K562 (cell line): ENCODE measurements at regions not wholly inside any gene's neighbourhood (a gene's known extent, or its start where the extent isn't known, plus 50 kb on each side); places are given as distances from the start of the nearest gene placed in this dataset.

ENCODE experiments used
- ATAC-seq: fragments of 200-7000 bp; cut with Tn5 transposase; 3 replicates; pipeline ENCODE4 v1.9.1; 2020; ENCODE audit warnings: moderate library complexity
- BruUV-seq: library from RNA; stranded (reverse); fragments of 400-500 nt; replicated peaks from 2 replicates; lab custom pipeline; 2021; lab: Mats Ljungman, UMichigan
- CTCF ChIA-PET: fragments of 300-600 bp; formaldehyde crosslinking; extraction: SDS; loops from one replicate; lab custom pipeline; 2021; ENCODE audit warnings: low intra/inter-chr PET ratio; lab: Yijun Ruan, JAX
- POLR2A ChIA-PET: fragments of 300-600, 350-650 bp; sonication (Branson Sonifier 250); formaldehyde crosslinking; extraction: SDS; loops from one replicate; lab custom pipeline; 2021; ENCODE audit warnings: antibody characterized with exemption, inconsistent platforms; lab: Yijun Ruan, JAX
- DNase-seq, 4 experiments: peaks; one replicate each; pipeline versions ENCODE4 v3.0.0 to v3.0.0-alpha.2; 2011 to 2018; ENCODE audit warnings: low spot score in 3 of 4, mixed read lengths in 3 of 4; ENCODE audit errors: extremely low read depth in 1 of 4
- FAIRE-seq: peaks from 2 replicates; lab custom pipeline; 2011; peaks lifted over from hg19 to GRCh38; lab: Jason Lieb, UNC
- H2AFZ ChIP-seq: 2 replicates; pipeline ENCODE4 v1.6.0; 2011; ENCODE audit warnings: low read depth, low read length, control low read depth, inconsistent platforms
- H3K27ac ChIP-seq: fragments of 200-600 bp; 3 replicates; pipeline ENCODE4 v1.8.0; 2011; ENCODE audit warnings: low read depth, mild to moderate bottlenecking, control low read depth, inconsistent platforms, low read length, moderate library complexity, mixed read lengths; ENCODE audit errors: extremely low read depth
- H3K27me3 ChIP-seq, 2 experiments: fragments of 300-600 bp in 1 of 2; 2 replicates in 1 of 2; 3 replicates in 1 of 2; pipeline versions ENCODE4 v1.6.0 to v1.8.0; 2011; ENCODE audit warnings: inconsistent platforms in 2 of 2, low read length in 2 of 2, mild to moderate bottlenecking in 1 of 2, mixed read lengths in 1 of 2, moderate library complexity in 1 of 2; ENCODE audit not compliant: control insufficient read depth in 2 of 2, insufficient read depth in 2 of 2
- H3K36me3 ChIP-seq: fragments of 300-600 bp; 3 replicates; pipeline ENCODE4 v1.8.0; 2011; ENCODE audit warnings: mild to moderate bottlenecking, low read length, inconsistent platforms; ENCODE audit not compliant: control insufficient read depth, insufficient read depth
- H3K4me1 ChIP-seq, 2 experiments: fragments of 200-600 bp in 1 of 2; replicated peaks in 1 of 2; 2 replicates in 1 of 2; 3 replicates in 1 of 2; pipeline versions ENCODE4 v1.5.1 to v1.8.0; 2011; ENCODE audit warnings: inconsistent platforms in 2 of 2, low read length in 2 of 2, mild to moderate bottlenecking in 1 of 2, mixed read lengths in 1 of 2, moderate library complexity in 1 of 2; ENCODE audit not compliant: control insufficient read depth in 2 of 2, insufficient read depth in 2 of 2
- H3K4me2 ChIP-seq: 2 replicates; pipeline ENCODE4 v1.6.1; 2011; ENCODE audit warnings: low read length, control low read depth, inconsistent platforms, mixed read lengths; ENCODE audit not compliant: insufficient read depth
- H3K4me3 ChIP-seq: fragments of 200-600 bp; sonication (generic), shearing (Covaris generic); 2 replicates; pipeline ENCODE4 v1.5.1; 2016; ENCODE audit warnings: control low read depth, inconsistent platforms
- H3K79me2 ChIP-seq: fragments of 200-600 bp; 3 replicates; pipeline ENCODE4 v1.8.0; 2011; ENCODE audit warnings: low read length, inconsistent platforms; ENCODE audit not compliant: control insufficient read depth, insufficient read depth
- H3K9ac ChIP-seq, 2 experiments: 2 replicates each; pipeline versions ENCODE4 v1.6.0 to v1.6.1; 2011; ENCODE audit warnings: low read depth in 2 of 2, low read length in 2 of 2, control low read depth in 1 of 2, inconsistent platforms in 1 of 2, mild to moderate bottlenecking in 1 of 2, mixed read lengths in 1 of 2; ENCODE audit not compliant: insufficient read depth in 1 of 2
- H3K9me1 ChIP-seq: one replicate; pipeline ENCODE4 v1.6.0; 2011; ENCODE audit warnings: inconsistent platforms, mild to moderate bottlenecking, low read length, moderate library complexity; ENCODE audit not compliant: control insufficient read depth, insufficient read depth
- H3K9me3 ChIP-seq: replicated peaks from 2 replicates; pipeline ENCODE4 v1.5.1; 2011; ENCODE audit warnings: low read depth, low read length, inconsistent platforms; ENCODE audit not compliant: control insufficient read depth, insufficient read depth
- H4K20me1 ChIP-seq: replicated peaks from 2 replicates; pipeline ENCODE4 v1.6.1; 2011; ENCODE audit warnings: low read length, inconsistent platforms, mixed read lengths; ENCODE audit not compliant: control insufficient read depth, insufficient read depth
- EHMT2 ChIP-seq: fragments of 450-650 bp; IDR thresholded peaks from 2 replicates; pipeline ENCODE4 v1.6.1; 2018; ENCODE audit warnings: antibody characterized with exemption
- HDAC1 ChIP-seq, 2 experiments: fragments of 450-650 bp; IDR thresholded peaks; 2 replicates each; pipeline ENCODE4 v1.6.1; 2016 to 2017; ENCODE audit warnings: inconsistent platforms in 1 of 2, mild to moderate bottlenecking in 1 of 2, moderate library complexity in 1 of 2
- KAT7 ChIP-seq: sonication (generic); formaldehyde crosslinking; IDR thresholded peaks from 2 replicates; pipeline ENCODE4 v1.8.0; 2022; ENCODE audit warnings: missing genetic modification reagents, mild to moderate bottlenecking, borderline replicate concordance
- NFIC ChIP-seq: fragments of 450-650 bp; IDR thresholded peaks from 2 replicates; pipeline ENCODE4 v1.6.1; 2017; ENCODE audit warnings: mild to moderate bottlenecking, inconsistent platforms
- RREB1 ChIP-seq: fragments of 250-450 bp; sonication (Bioruptor Pico); IDR thresholded peaks from 2 replicates; pipeline ENCODE4 v1.4.0; 2020
- TRIM24 ChIP-seq, 2 experiments: fragments of 450-650 bp; IDR thresholded peaks; 2 replicates each; pipeline ENCODE4 v1.6.1; 2016
- ZNF263 ChIP-seq: sonication (generic); formaldehyde crosslinking; IDR thresholded peaks from 2 replicates; pipeline ENCODE4 v1.8.0; 2022; ENCODE audit warnings: mild to moderate bottlenecking, missing genetic modification reagents, borderline replicate concordance
- ZNF830 ChIP-seq: fragments of 250-450 bp; sonication (Bioruptor Pico); IDR thresholded peaks from 2 replicates; pipeline ENCODE4 v1.5.0; 2021; ENCODE audit warnings: mild to moderate bottlenecking
- WGBS: fragments of 100-300 bp; shearing (Covaris generic); methylation state at CpG from one replicate; pipeline ENCODE4 v1.1.6; 2016; ENCODE audit warnings: low coverage, mixed read lengths; ENCODE audit not compliant: insufficient coverage; ENCODE audit errors: missing lambda C conversion rate; 5-methylcytosine and 5-hydroxymethylcytosine counted together
- in situ Hi-C: fragments of 300-500 bp; cut with MboI; formaldehyde crosslinking; loops from 4 replicates; pipeline ENCODE4 v1.15.0; 2018; ENCODE audit warnings: inconsistent platforms, mixed read lengths
- intact Hi-C: fragments of 100-400 bp; cut with micrococcal nuclease; formaldehyde crosslinking; loops from 2 replicates; pipeline ENCODE4 v1.14.2; 2022
- TF ChIP-seq, protein P1 (sequence below): fragments of 450-650 bp; IDR thresholded peaks from 2 replicates; pipeline ENCODE4 v1.7.1; 2018; ENCODE audit warnings: mild to moderate bottlenecking, low read depth; ENCODE audit not compliant: partially characterized antibody

GRCh38 chr10:133006202-133006601 is 63.8 kb upstream of the CFAP46 start:
- Histone ChIP-seq H3K36me3 (no peaks in the 10 kb centered on the region), H4K20me1 (no peaks in the 10 kb centered on the region), H3K4me1 (peaks cover 0 to 19% of the 10 kb centered on the region in 2 experiments; a peak in 3 of 5 replicates), H3K27ac (no peak overlapping the region), H3K4me2 (no peak overlapping the region), H3K9me1 (no peaks in the 10 kb centered on the region), H3K27me3 (peaks cover 0 to 39% of the 10 kb centered on the region in 2 experiments; a peak in 2 of 5 replicates), H3K4me3 (no peak overlapping the region), H3K79me2 (no peaks in the 10 kb centered on the region), H3K9me3 (no peaks in the 10 kb centered on the region), H3K9ac (no peak overlapping the region), H2AFZ (no peak overlapping the region)
- POLR2A ChIA-PET, result no interaction called here
- FAIRE-seq, result no peak
- intact Hi-C loops (no loop called here), in situ Hi-C loops (no loop called here)
- ATAC-seq, result no peak
- no TSS peak for BruUV-seq
- no peak for DNase-seq
- CTCF ChIA-PET, result no interaction called here
- WGBS, result 2% methylated on average over 8 of the region's 10 CpGs
- TF ChIP-seq KAT7 (no peak), NFIC (0 out of 2 replicates have a peak, but pooled peaks have one; percentile 13), ZNF263 (no peak), ZNF830 (no peak), HDAC1 (IDR thresholded peaks at IDR 0.05) (no peak), RREB1 (CRISPR knock-in tag) (no peak), TRIM24 (IDR thresholded peaks at IDR 0.05) (no peak), EHMT2 (no peak)
- TF ChIP-seq, protein P1, sequence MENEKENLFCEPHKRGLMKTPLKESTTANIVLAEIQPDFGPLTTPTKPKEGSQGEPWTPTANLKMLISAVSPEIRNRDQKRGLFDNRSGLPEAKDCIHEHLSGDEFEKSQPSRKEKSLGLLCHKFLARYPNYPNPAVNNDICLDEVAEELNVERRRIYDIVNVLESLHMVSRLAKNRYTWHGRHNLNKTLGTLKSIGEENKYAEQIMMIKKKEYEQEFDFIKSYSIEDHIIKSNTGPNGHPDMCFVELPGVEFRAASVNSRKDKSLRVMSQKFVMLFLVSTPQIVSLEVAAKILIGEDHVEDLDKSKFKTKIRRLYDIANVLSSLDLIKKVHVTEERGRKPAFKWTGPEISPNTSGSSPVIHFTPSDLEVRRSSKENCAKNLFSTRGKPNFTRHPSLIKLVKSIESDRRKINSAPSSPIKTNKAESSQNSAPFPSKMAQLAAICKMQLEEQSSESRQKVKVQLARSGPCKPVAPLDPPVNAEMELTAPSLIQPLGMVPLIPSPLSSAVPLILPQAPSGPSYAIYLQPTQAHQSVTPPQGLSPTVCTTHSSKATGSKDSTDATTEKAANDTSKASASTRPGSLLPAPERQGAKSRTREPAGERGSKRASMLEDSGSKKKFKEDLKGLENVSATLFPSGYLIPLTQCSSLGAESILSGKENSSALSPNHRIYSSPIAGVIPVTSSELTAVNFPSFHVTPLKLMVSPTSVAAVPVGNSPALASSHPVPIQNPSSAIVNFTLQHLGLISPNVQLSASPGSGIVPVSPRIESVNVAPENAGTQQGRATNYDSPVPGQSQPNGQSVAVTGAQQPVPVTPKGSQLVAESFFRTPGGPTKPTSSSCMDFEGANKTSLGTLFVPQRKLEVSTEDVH, result no peak
